Transverse colon (tissue), 4 donors: ENCODE measurements at regions not wholly inside any gene's neighbourhood (a gene's known extent, or its start where the extent isn't known, plus 50 kb on each side); places are given as distances from the start of the nearest gene placed in this dataset.

Experiments used
- EP300 ChIP-seq: sonication (generic); formaldehyde crosslinking; IDR thresholded peaks from one replicate; pipeline ENCODE4 v1.6.1; 2017; ENCODE audit warnings: antibody characterized with exemption, low read depth
- POLR2AphosphoS5 ChIP-seq, 3 donors: sonication (generic); formaldehyde crosslinking; IDR thresholded peaks; one replicate each; pipeline ENCODE4 v1.6.1; 2016; ENCODE audit warnings: antibody characterized with exemption in 3 of 3
- TF ChIP-seq, protein P1 (sequence below), 5 experiments: fragments of 200-600 bp in 3 of 5; fragments of 450-650 bp in 2 of 5; sonication (generic) in 3 of 5; IDR thresholded peaks; 1 replicate in 2 of 5; 2 replicates in 3 of 5; pipeline ENCODE4 v1.5.1; 2016 to 2017; ENCODE audit warnings: antibody characterized with exemption in 5 of 5, inconsistent platforms in 3 of 5, mild to moderate bottlenecking in 2 of 5, moderate library complexity in 1 of 5

DNA sequence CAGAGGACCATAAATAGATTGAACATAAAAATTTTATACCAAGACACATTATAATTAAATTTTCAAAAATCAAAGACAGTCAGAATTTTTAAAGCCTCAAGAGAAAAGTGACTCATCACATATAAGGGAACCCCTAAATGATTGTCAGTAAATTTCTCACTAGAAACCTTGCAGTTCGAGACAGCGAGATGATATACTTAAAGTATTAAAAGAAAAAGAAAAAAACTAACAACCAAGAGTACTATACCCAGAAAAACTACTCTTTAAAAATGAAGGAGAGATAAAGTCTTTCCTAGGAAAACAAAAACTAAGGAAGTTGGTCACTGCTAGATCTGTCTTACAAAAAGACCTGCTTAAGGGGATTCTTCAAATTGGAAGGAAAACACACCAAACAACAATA lies 251.4 kb upstream of the MSX2 start:
- TF ChIP-seq, protein P1, sequence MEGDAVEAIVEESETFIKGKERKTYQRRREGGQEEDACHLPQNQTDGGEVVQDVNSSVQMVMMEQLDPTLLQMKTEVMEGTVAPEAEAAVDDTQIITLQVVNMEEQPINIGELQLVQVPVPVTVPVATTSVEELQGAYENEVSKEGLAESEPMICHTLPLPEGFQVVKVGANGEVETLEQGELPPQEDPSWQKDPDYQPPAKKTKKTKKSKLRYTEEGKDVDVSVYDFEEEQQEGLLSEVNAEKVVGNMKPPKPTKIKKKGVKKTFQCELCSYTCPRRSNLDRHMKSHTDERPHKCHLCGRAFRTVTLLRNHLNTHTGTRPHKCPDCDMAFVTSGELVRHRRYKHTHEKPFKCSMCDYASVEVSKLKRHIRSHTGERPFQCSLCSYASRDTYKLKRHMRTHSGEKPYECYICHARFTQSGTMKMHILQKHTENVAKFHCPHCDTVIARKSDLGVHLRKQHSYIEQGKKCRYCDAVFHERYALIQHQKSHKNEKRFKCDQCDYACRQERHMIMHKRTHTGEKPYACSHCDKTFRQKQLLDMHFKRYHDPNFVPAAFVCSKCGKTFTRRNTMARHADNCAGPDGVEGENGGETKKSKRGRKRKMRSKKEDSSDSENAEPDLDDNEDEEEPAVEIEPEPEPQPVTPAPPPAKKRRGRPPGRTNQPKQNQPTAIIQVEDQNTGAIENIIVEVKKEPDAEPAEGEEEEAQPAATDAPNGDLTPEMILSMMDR (IDR thresholded peaks at IDR 0.05), result no peak
- TF ChIP-seq POLR2AphosphoS5 (IDR thresholded peaks at IDR 0.05) (no peak), EP300 (no peak)
